ENCODE measurements at regions not wholly inside any gene's neighbourhood (a gene's known extent, or its start where the extent isn't known, plus 50 kb on each side); places are given as distances from the start of the nearest gene placed in this dataset.

GRCh38 chr1:79364896-79365295 lies 358.4 kb upstream of the ADGRL4 start:
- TF ChIP-seq POLR2A (IDR thresholded peaks at IDR 0.05) (no peak), CTCF (IDR thresholded peaks at IDR 0.05 in 8 of 11, conservative IDR thresholded peaks at IDR 0.05 in 3 of 11) (no peak)
